H1 (cell line): ENCODE measurements at regions not wholly inside any gene's neighbourhood (a gene's known extent, or its start where the extent isn't known, plus 50 kb on each side); places are given as distances from the start of the nearest gene placed in this dataset.

Experiments
- CTCF ChIA-PET: fragments of 300-600 bp; sonication (Branson Sonifier 250); formaldehyde crosslinking; loops from one replicate; lab custom pipeline; 2021; ENCODE audit not compliant: partially characterized antibody; lab: Charles Lee
- POLR2A ChIA-PET: fragments of 300-600 bp; sonication (Branson Sonifier 250); formaldehyde crosslinking; loops from one replicate; lab custom pipeline; 2021; ENCODE audit warnings: inconsistent platforms; ENCODE audit not compliant: partially characterized antibody; lab: Charles Lee
- DNase-seq, 2 experiments: peaks; one replicate each; pipeline versions ENCODE4 v3.0.0 to v3.0.0-alpha.2; 2010 to 2022; ENCODE audit warnings: low spot score in 2 of 2, low read depth in 1 of 2, mixed read lengths in 1 of 2
- FAIRE-seq: peaks from 2 replicates; lab custom pipeline; 2011; peaks lifted over from hg19 to GRCh38; lab: Jason Lieb, UNC
- H2AFZ ChIP-seq: 2 replicates; pipeline ENCODE4 v1.8.1; 2012; ENCODE audit warnings: low read length, inconsistent platforms
- H2AK5ac ChIP-seq: 2 replicates; pipeline ENCODE4 v1.6.1; 2013; ENCODE audit warnings: low read depth, low read length
- H2BK120ac ChIP-seq: replicated peaks from 2 replicates; pipeline ENCODE3; 2013; ENCODE audit warnings: low read depth, low read length, inconsistent platforms
- H2BK12ac ChIP-seq: 2 replicates; pipeline ENCODE4 v1.6.1; 2013; ENCODE audit warnings: low read depth, low read length
- H2BK15ac ChIP-seq: 2 replicates; pipeline ENCODE4 v1.6.1; 2013; ENCODE audit warnings: low read length
- H2BK20ac ChIP-seq: 2 replicates; pipeline ENCODE4 v1.6.1; 2013; ENCODE audit warnings: low read length
- H2BK5ac ChIP-seq: 2 replicates; pipeline ENCODE4 v1.6.1; 2013; ENCODE audit warnings: low read depth, low read length
- H3K14ac ChIP-seq: 2 replicates; pipeline ENCODE4 v1.6.1; 2013; ENCODE audit warnings: inconsistent platforms; ENCODE audit not compliant: insufficient read length
- H3K18ac ChIP-seq: 2 replicates; pipeline ENCODE4 v1.6.1; 2013; ENCODE audit warnings: low read length; ENCODE audit errors: extremely low read depth
- H3K23ac ChIP-seq: 2 replicates; pipeline ENCODE4 v1.6.1; 2013; ENCODE audit warnings: inconsistent platforms; ENCODE audit not compliant: insufficient read length
- H3K23me2 ChIP-seq: 2 replicates; pipeline ENCODE4 v1.6.1; 2013; ENCODE audit warnings: low read depth, low read length
- H3K27ac ChIP-seq: 2 replicates; pipeline ENCODE4 v1.6.1; 2011; ENCODE audit warnings: low read depth, low read length, inconsistent platforms
- H3K27me3 ChIP-seq, 4 experiments: replicated peaks in 1 of 4; 1 replicate in 1 of 4; 2 replicates in 3 of 4; pipeline versions ENCODE4 v1.6.1 to v1.8.1; 2011 to 2013; ENCODE audit warnings: low read length in 3 of 4, mild to moderate bottlenecking in 3 of 4, inconsistent platforms in 2 of 4, mixed read lengths in 2 of 4, moderate library complexity in 1 of 4; ENCODE audit not compliant: control insufficient read depth in 3 of 4, insufficient read depth in 3 of 4; ENCODE audit errors: extremely low read depth in 1 of 4
- H3K36me3 ChIP-seq, 4 experiments: 2 replicates each; pipeline versions ENCODE4 v1.6.1 to v1.8.1; 2011 to 2013; ENCODE audit warnings: mild to moderate bottlenecking in 4 of 4, low read length in 3 of 4, moderate library complexity in 2 of 4, control low read depth in 1 of 4, inconsistent platforms in 1 of 4; ENCODE audit not compliant: insufficient read depth in 4 of 4, control insufficient read depth in 2 of 4
- H3K4ac ChIP-seq: replicated peaks from 2 replicates; pipeline ENCODE3; 2013; ENCODE audit warnings: low read length, low read depth, mixed read lengths, inconsistent platforms; ENCODE audit not compliant: insufficient read length
- H3K4me1 ChIP-seq, 4 experiments: replicated peaks in 1 of 4; 1 replicate in 1 of 4; 2 replicates in 3 of 4; pipeline versions ENCODE4 v1.6.1 to v1.8.1; 2011 to 2013; ENCODE audit warnings: low read length in 3 of 4, inconsistent platforms in 2 of 4, mixed read lengths in 1 of 4; ENCODE audit not compliant: insufficient read depth in 4 of 4, control insufficient read depth in 3 of 4
- H3K4me2 ChIP-seq, 2 experiments: 2 replicates each; pipeline versions ENCODE4 v1.6.1 to v1.8.1; 2011 to 2013; ENCODE audit warnings: low read depth in 2 of 2, low read length in 2 of 2, control low read depth in 1 of 2, inconsistent platforms in 1 of 2, mild to moderate bottlenecking in 1 of 2; ENCODE audit not compliant: insufficient read depth in 1 of 2
- H3K4me3 ChIP-seq, 4 experiments: fragments of 200-600, 300-600 bp in 1 of 4; sonication (generic), shearing (Covaris generic), sonication (Bioruptor Twin) in 1 of 4; 2 replicates each; pipeline versions ENCODE4 v1.5.1 to v1.8.1; 2011 to 2016; ENCODE audit warnings: low read length in 4 of 4, low read depth in 3 of 4, control low read depth in 2 of 4, inconsistent platforms in 2 of 4, mild to moderate bottlenecking in 2 of 4, mixed read lengths in 1 of 4, moderate library complexity in 1 of 4; ENCODE audit not compliant: insufficient read depth in 2 of 4; ENCODE audit errors: extremely low read depth in 1 of 4
- H3K56ac ChIP-seq: replicated peaks from 2 replicates; pipeline ENCODE3; 2013; ENCODE audit warnings: low read depth, mild to moderate bottlenecking, mixed read lengths, low read length, inconsistent platforms; ENCODE audit not compliant: insufficient read length
- H3K79me1 ChIP-seq: 2 replicates; pipeline ENCODE4 v1.6.1; 2013; ENCODE audit warnings: low read depth, low read length, control low read depth
- H3K79me2 ChIP-seq, 2 experiments: 2 replicates each; pipeline versions ENCODE4 v1.6.1 to v1.8.1; 2012 to 2013; ENCODE audit warnings: low read length in 2 of 2, mild to moderate bottlenecking in 2 of 2, inconsistent platforms in 1 of 2; ENCODE audit not compliant: insufficient read depth in 2 of 2, control insufficient read depth in 1 of 2
- H3K9ac ChIP-seq, 4 experiments: replicated peaks in 1 of 4; 1 replicate in 1 of 4; 2 replicates in 3 of 4; pipeline versions ENCODE4 v1.6.1 to v1.8.1; 2011 to 2013; ENCODE audit warnings: low read depth in 3 of 4, low read length in 3 of 4, control low read depth in 2 of 4, mild to moderate bottlenecking in 2 of 4, moderate library complexity in 2 of 4, inconsistent platforms in 1 of 4; ENCODE audit errors: extremely low read depth in 1 of 4
- H3K9me3 ChIP-seq, 2 experiments: 2 replicates each; pipeline versions ENCODE4 v1.6.1 to v1.8.1; 2012 to 2013; ENCODE audit warnings: mild to moderate bottlenecking in 2 of 2, moderate library complexity in 2 of 2, control low read depth in 1 of 2, inconsistent platforms in 1 of 2, low read depth in 1 of 2, low read length in 1 of 2, mixed read lengths in 1 of 2; ENCODE audit not compliant: insufficient read depth in 2 of 2
- H4K20me1 ChIP-seq, 2 experiments: replicated peaks in 1 of 2; 2 replicates each; pipeline versions ENCODE3 to v1.8.1; 2011 to 2013; ENCODE audit warnings: inconsistent platforms in 2 of 2, low read length in 2 of 2, mild to moderate bottlenecking in 1 of 2; ENCODE audit not compliant: insufficient read depth in 2 of 2, control insufficient read depth in 1 of 2
- H4K5ac ChIP-seq: 2 replicates; pipeline ENCODE4 v1.6.1; 2013; ENCODE audit warnings: low read length, low read depth, mixed read lengths, inconsistent platforms; ENCODE audit not compliant: insufficient read length
- H4K8ac ChIP-seq: 2 replicates; pipeline ENCODE4 v1.8.0; 2013; ENCODE audit warnings: mild to moderate bottlenecking, moderate library complexity, low read length, inconsistent platforms; ENCODE audit not compliant: insufficient read depth; ENCODE audit errors: extremely low read depth
- H4K91ac ChIP-seq: replicated peaks from 2 replicates; pipeline ENCODE3; 2013; ENCODE audit warnings: low read length, mixed read lengths, inconsistent platforms; ENCODE audit not compliant: insufficient read length
- BRCA1 ChIP-seq: IDR thresholded peaks from 2 replicates; pipeline ENCODE4 v1.6.1; 2012; ENCODE audit warnings: low read depth, low read length, improper control_type of control experiment
- EZH2 ChIP-seq: fragments of 200-600 bp; sonication (generic); IDR thresholded peaks from 2 replicates; pipeline ENCODE4 v1.7.1; 2012; ENCODE audit warnings: low read depth, mild to moderate bottlenecking, moderate library complexity, low read length, inconsistent platforms; ENCODE audit not compliant: severe bottlenecking
- GTF2F1 ChIP-seq: IDR thresholded peaks from 2 replicates; pipeline ENCODE4 v1.6.1; 2012; ENCODE audit warnings: low read depth, low read length, improper control_type of control experiment, borderline replicate concordance
- HDAC6 ChIP-seq: IDR thresholded peaks from one replicate; pipeline ENCODE4 v1.7.1; 2012; ENCODE audit warnings: low read depth, mild to moderate bottlenecking, inconsistent platforms, low read length, moderate library complexity
- MAFK ChIP-seq: IDR thresholded peaks from 2 replicates; pipeline ENCODE4 v1.6.1; 2012; ENCODE audit warnings: low read depth, mild to moderate bottlenecking, improper control_type of control experiment, low read length
- RAD21 ChIP-seq, 2 experiments: IDR thresholded peaks in 1 of 2; conservative IDR thresholded peaks in 1 of 2; 2 replicates each; pipeline ENCODE4 v1.6.1; 2011; ENCODE audit warnings: low read depth in 2 of 2, low read length in 2 of 2, improper control_type of control experiment in 1 of 2, inconsistent platforms in 1 of 2, mild to moderate bottlenecking in 1 of 2, moderate library complexity in 1 of 2
- SP4 ChIP-seq: IDR thresholded peaks from 2 replicates; pipeline ENCODE4 v1.6.1; 2012; ENCODE audit warnings: low read length, inconsistent platforms
- WGBS, 2 experiments: shearing (Covaris generic) in 1 of 2; methylation state at CpG; one replicate each; pipeline versions ENCODE4 v1.1.6 to v1.1.7; 2013 to 2015; ENCODE audit warnings: low lambda C conversion rate in 2 of 2, mixed read lengths in 2 of 2, inconsistent platforms in 1 of 2, low coverage in 1 of 2, missing lambda C conversion rate in 1 of 2; ENCODE audit not compliant: insufficient replicate concordance in 2 of 2, insufficient coverage in 1 of 2, insufficient read length in 1 of 2; ENCODE audit errors: extremely low coverage in 1 of 2, missing lambda C conversion rate in 1 of 2; 5-methylcytosine and 5-hydroxymethylcytosine counted together

GRCh38 chr1:4121834-4122512 lies 221.9 kb upstream of the C1orf174 start:
- no peaks in the 10 kb centered on the region for H4K20me1 ChIP-seq
- no peak overlapping the region for H3K4ac ChIP-seq
- no peaks in the 10 kb centered on the region for H3K9me3 ChIP-seq
- H3K79me2 ChIP-seq: no peaks in the 10 kb centered on the region
- no peaks in the 10 kb centered on the region for H3K23me2 ChIP-seq
- no peak overlapping the region for H3K18ac ChIP-seq
- FAIRE-seq (no peak), DNase-seq (no peak)
- H3K79me1 ChIP-seq: no peaks in the 10 kb centered on the region
- ChIA-PET CTCF (no interaction called here), POLR2A (no interaction called here)
- H3K4me3 ChIP-seq: no peak overlapping the region
- H3K23ac ChIP-seq: no peak overlapping the region
- 90% methylated on average over 20 of the region's 20 CpGs; no CpG with 5 or more reads in 1 of the 2 experiments for WGBS, 2 experiments
- no peak overlapping the region for H2BK12ac ChIP-seq
- no peak overlapping the region for H3K56ac ChIP-seq
- H3K14ac ChIP-seq: no peak overlapping the region
- 0 out of 7 replicates have a peak, but pooled peaks cover 0 to 3% (median 0%) of the 10 kb centered on the region in 4 experiments for H3K4me1 ChIP-seq
- no peak overlapping the region for H2BK120ac ChIP-seq
- H3K27me3 ChIP-seq: no peaks in the 10 kb centered on the region
- H3K36me3 ChIP-seq: no peaks in the 10 kb centered on the region
- no peak overlapping the region for H2BK20ac ChIP-seq
- no peak overlapping the region for H2BK5ac ChIP-seq
- H3K27ac ChIP-seq: no peak overlapping the region
- H4K8ac ChIP-seq: peak overlapping the region; percentile 57; the same call in 1 of the 2 replicates
- no peak overlapping the region for H2BK15ac ChIP-seq
- no peak overlapping the region for H3K4me2 ChIP-seq
- H2AK5ac ChIP-seq: no peak overlapping the region
- no peak overlapping the region for H3K9ac ChIP-seq
- H4K5ac ChIP-seq: no peak overlapping the region
- H4K91ac ChIP-seq: no peak overlapping the region
- no peak overlapping the region for H2AFZ ChIP-seq
- TF ChIP-seq HDAC6: no peak
- no peak for TF ChIP-seq GTF2F1
- no peak for TF ChIP-seq MAFK
- TF ChIP-seq EZH2: no peak
- no peak for TF ChIP-seq BRCA1
- TF ChIP-seq SP4: no peak
- TF ChIP-seq RAD21 (IDR thresholded peaks at IDR 0.05 in 1 of 2, conservative IDR thresholded peaks at IDR 0.05 in 1 of 2; ENCODE audit: low read depth in 2 of 2, low read length in 2 of 2): no peak
